GM21723 (cell line): ENCODE measurements at regions not wholly inside any gene's neighbourhood (a gene's known extent, or its start where the extent isn't known, plus 50 kb on each side); places are given as distances from the start of the nearest gene placed in this dataset.
"Not testable (repeated sequence)": the region's sequence is repeated elsewhere in the genome, so short reads cannot be mapped to it uniquely, and the experiment has no call there.

ENCODE experiments used
- ATAC-seq: cut with Tn5 transposase; IDR thresholded peaks from one replicate; pipeline ENCODE4 v1.9.1; 2021; ENCODE audit warnings: mild to moderate bottlenecking, moderate library complexity; ENCODE audit not compliant: unreplicated experiment

DNA sequence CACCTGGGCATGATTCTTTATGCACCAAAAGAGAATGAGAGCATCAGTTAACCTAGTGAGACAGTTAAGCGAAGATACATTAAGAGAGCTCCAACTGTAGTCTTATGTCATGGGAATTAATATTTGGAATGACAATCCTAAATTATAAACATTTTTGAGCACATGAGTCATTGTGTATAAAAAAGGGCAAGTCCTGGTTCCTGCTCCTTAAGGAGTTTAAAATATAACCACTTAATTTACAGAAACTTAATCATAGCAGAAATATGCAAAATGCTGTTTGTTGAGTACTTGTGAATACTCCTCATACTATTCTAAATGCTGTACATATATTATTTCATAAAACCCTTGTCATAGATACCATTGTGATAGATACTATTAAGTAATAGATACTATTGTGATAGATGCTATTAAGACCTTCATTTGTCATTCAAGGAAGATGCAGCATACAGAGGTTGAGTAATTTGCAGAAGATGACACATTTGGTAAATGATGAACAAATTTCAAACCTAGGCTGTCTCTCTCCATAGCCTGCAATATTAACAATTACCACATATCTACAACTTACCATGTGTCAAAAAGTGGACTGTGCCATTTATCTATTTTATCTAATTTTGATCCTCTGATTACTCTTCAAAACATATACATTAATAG lies 301.0 kb downstream of the TBC1D4 start:
- ATAC-seq: no peak

DNA sequence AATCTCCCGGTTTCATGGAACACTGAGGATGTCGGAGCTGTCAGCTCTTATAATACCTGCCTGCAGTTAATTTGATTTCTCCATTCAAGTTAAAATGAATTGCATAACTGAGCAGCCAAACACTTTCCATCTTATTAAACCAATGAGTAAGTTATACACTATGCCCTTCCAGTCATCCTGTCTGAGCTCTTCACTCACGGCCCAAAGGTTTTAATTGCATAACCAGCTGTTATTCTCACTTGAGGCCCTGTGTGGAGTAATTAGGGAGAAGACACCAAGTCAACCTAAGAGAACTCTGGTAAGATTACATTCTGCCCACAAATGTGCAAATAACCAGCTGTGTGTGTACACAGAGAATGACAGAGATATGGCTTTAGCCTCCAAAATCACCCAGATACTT lies 303.5 kb downstream of the TBC1D4 start:
- no peak for ATAC-seq

DNA sequence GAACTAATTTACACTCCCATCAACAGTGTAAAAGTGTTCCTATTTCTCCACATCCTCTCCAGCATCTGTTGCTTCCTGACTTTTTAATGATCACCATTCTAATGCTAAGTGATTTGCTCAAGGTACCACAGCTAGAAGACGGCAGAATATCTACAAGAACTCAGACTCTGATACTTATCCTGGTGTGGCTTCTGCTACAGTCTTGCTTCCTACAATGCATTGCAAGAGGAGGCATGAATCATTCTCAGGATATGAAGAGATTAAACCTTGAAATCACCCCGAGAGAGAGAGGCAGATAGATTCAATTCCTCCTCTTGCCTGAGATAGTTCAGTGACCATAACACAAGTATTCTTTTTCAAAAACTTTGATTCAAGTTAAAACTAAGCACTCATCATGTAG lies 306.4 kb downstream of the TBC1D4 start:
- ATAC-seq: no peak

DNA sequence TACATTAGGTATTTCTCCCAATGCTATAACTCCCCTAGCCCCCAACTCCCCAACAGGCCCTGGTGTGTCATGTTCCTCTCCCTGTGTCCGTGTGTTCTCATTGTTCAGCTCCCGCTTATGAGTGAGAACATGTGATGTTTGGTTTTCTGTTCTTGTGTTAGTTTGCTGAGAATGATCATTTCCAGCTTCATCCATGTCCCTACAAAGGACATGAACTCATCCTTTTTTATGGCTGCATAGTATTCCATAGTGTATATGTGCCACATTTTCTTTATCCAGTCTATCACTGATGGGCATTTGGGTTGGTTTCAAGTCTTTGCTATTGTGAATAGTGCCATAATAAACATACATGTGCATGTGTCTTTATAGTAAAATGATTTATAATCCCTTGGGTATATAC lies 306.9 kb downstream of the TBC1D4 start:
- not testable (repeated sequence) for ATAC-seq

GRCh38 chr13:75174481-75174880 lies 307.5 kb downstream of the TBC1D4 start:
- ATAC-seq: no peak

DNA sequence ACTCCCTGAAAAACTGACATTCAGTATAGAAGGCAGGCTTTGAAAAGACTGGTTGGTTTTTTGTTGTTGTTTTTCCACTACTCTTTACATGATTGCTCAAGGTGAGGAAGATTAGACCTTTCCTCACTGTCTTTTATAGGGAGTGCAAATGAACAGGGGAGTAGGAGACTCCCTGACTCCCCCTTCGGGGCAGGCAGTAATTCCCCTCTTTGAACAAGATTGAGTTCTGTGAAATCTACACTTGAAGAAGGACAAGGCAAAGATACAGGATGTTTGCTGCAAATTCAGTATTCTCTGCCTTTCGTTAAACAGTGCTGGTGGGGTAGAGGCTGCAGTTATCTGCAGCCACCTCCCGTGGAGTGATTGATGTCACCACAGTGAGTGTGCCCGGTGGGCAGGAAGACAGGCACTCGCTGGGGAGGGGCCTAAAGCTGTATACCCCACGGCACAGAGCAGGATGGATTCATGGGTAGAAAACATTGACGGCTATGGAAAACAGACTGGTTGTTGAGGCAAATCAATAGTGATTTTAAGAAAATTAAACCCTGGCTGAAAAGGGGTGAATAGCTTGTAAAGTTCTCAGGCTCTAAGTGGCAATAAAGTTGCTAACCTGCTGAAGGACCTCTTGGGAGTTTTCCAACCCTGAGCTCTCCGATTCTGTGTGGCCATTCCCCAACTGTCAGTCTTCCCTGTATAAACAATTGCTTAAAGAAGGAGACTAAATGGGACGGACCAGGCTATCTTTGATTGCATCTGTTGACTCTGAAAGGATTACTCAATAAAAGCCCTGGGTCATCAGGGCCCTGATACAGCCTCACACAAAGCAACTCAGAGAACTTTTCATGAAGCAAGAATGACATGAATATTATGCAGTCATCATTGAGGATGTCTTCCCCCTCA lies 308.3 kb downstream of the TBC1D4 start:
- no peak for ATAC-seq

DNA sequence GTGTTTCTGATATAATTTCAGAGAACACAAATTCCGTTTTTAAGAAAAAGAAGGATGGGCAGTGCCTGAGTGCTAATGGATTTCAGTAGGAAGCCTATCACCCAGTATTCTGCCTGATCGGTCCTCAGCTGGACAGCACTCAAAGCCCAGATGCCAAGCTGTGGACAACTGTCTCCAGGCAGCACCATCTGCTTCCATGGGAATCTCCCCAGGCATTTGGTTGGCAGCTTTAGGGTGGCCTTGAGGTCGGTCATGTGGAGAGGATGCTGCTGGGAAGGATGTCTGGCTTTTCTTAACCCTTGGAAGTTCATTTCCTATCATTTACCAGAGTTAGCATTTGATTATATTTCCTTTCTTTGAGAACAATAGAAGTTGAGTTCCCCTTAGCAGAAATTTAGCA lies 311.7 kb downstream of the TBC1D4 start:
- no peak for ATAC-seq

GRCh38 chr13:75165543-75166230 lies 316.3 kb downstream of the TBC1D4 start:
- no peak for ATAC-seq

- ATAC-seq: no peak
Measured at GRCh38 chr13:75161804-75162203, 320.2 kb downstream of the TBC1D4 start.

DNA sequence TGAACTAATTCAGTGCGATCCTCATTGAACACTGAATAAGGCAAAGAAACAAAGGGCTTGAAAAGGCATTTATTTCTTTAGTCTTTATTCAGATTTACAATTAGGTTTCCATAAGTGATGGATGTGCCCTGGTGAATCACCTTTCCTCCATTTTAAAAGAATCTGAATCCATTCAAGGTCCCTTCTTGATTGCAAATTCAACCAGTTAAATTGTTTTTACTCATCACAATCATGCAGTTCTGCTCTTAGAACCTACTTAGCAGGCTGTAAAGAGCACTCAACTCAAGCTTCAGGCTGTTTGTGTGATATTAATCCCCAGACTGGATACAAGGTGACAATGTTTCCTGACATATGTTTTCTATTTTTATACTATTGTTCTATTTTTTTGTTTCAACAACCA lies 321.0 kb downstream of the TBC1D4 start:
- ATAC-seq: no peak

DNA sequence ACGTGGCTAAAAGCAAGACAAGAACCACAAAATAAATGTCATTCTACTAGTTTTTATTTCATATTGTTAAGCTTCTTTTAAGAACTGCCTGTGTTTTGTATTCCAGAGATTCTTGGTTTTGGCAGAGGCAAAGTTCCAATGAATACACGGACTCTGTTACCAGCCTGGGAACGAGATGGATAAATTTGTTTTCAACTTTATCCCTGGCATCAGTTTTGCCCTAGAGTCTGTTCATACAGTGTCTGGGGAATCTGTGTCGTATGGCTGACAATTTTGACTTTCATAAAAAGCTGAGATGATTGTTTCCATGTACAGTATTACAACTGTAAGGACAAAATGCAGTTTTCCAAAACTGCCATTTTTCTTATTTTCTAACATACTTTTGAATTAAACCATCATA lies 327.6 kb downstream of the TBC1D4 start:
- no peak for ATAC-seq

DNA sequence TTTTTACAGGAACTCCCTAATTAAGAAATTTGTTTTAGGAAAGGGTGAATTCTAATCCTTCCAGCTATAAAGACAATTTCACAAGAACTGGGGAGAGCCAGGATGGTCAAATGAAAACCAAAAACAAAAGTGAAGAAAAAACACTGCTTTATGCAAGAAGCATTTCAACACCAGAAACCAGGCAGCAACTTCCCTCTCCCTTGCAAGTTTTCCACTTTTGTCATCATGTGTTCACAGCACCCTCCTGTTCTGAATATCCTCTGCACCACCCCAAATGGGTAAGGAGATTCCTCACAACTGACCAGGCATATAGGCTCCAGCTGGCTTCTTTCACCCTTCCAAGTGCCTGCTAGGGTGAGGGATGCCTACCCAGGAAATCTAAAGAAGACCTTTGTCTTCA lies 328.1 kb downstream of the TBC1D4 start:
- no peak for ATAC-seq

DNA sequence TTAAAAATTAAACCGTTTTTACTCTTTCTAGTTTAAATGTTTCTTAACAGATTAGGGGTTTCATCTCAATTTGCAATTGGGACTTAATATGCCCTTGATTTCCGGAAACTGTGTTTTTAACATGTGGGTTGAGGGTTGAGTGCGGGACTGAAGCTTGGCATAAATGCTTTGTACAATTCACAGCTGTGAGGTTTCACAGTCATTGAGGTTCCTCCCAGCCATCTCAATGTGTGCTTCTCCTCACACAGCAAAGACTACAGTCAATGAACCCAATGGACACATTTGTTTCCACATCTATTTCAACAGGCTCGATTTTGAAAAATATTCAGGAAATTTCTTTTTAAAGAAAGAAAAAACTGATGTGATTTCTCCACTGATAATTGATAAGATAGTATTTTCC lies 328.6 kb downstream of the TBC1D4 start:
- ATAC-seq: no peak

GRCh38 chr13:75151081-75151643 lies 330.8 kb downstream of the TBC1D4 start:
- no peak for ATAC-seq

DNA sequence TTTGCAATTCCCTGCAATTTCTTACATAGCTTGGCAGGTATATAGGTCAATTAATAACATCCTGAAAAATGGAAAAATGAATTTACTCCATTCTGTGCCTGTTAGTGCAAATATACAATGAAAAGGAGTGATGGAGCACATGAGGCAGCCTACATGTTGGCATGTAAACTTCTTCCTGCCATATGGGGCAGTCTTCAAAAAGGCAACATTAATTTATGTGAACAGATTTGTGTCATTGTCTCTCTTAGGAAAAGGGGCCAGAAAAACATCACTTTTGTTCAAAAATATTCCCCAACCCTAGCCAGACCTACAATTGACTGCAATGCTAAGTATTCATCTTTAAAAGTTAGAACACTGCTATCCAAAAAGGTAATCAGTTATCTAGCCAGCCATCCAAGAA lies 332.2 kb downstream of the TBC1D4 start:
- ATAC-seq: no peak

- ATAC-seq: no peak
Measured at GRCh38 chr13:75147946-75148345, 334.0 kb downstream of the TBC1D4 start.

DNA sequence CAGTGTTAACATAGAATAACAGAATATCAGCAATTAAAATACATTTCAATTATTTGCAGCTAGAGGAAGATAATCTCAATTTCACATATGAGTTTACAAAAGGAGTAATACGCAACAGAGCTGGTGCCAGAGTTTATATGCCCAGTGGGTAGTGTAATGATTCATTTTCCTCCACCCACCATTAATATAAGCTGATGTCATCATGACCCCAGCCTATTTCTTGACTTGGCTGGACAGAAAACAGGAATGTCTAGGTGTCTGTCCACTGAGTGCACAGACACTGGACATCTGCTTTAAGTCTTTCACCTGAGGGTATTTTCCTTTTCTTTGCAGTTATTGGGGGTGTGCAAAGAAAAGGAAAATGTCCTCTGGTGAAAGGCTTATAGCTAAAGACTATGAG lies 335.5 kb downstream of the TBC1D4 start:
- ATAC-seq: no peak

- ATAC-seq: no peak
Measured at GRCh38 chr13:75145927-75146326, 336.0 kb downstream of the TBC1D4 start.

- ATAC-seq: no peak
Measured at GRCh38 chr13:75139291-75139690, 342.7 kb downstream of the TBC1D4 start.

GRCh38 chr13:75137911-75138571 lies 343.9 kb downstream of the TBC1D4 start:
- ATAC-seq: no peak

DNA sequence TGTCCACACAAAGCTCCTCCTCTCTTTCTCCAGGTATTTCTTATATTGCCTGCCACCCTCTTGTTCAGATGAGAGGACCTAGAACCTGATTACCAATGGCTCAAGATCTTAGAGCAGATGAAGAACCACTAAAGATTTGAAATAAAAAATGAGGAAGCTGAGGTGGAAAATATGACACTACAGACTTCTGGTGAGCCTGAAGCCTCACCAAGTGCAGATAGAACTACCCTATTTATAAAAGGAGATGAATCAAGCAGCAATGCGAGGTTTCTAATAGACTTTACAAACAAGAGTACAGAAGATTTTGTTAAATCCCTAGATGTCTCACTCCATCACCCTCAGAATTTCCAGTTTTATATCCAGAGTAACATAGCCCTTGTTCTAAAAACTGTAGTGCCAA lies 345.8 kb downstream of the TBC1D4 start:
- no peak for ATAC-seq
